Fibroblast of villous mesenchyme (primary cell): ENCODE measurements at regions not wholly inside any gene's neighbourhood (a gene's known extent, or its start where the extent isn't known, plus 50 kb on each side); places are given as distances from the start of the nearest gene placed in this dataset.

Source experiments
- DNase-seq: peaks from one replicate; pipeline ENCODE4 v3.0.0-alpha.2; 2010; ENCODE audit warnings: low read depth
- H3K4me3 ChIP-seq: 2 replicates; pipeline ENCODE4 v1.5.1; 2011; ENCODE audit warnings: low read depth, mild to moderate bottlenecking, low read length
- TF ChIP-seq, protein P1 (sequence below): IDR thresholded peaks from 2 replicates; pipeline ENCODE4 v1.5.1; 2012; ENCODE audit warnings: low read depth, mild to moderate bottlenecking, low read length; ENCODE audit not compliant: insufficient read depth

- DNase-seq: no peak
- no peak overlapping the region for H3K4me3 ChIP-seq
- TF ChIP-seq, protein P1, sequence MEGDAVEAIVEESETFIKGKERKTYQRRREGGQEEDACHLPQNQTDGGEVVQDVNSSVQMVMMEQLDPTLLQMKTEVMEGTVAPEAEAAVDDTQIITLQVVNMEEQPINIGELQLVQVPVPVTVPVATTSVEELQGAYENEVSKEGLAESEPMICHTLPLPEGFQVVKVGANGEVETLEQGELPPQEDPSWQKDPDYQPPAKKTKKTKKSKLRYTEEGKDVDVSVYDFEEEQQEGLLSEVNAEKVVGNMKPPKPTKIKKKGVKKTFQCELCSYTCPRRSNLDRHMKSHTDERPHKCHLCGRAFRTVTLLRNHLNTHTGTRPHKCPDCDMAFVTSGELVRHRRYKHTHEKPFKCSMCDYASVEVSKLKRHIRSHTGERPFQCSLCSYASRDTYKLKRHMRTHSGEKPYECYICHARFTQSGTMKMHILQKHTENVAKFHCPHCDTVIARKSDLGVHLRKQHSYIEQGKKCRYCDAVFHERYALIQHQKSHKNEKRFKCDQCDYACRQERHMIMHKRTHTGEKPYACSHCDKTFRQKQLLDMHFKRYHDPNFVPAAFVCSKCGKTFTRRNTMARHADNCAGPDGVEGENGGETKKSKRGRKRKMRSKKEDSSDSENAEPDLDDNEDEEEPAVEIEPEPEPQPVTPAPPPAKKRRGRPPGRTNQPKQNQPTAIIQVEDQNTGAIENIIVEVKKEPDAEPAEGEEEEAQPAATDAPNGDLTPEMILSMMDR: no peak
Measured at GRCh38 chr9:80383331-80383730, 811.6 kb downstream of the TLE4 start.

GRCh38 chr9:80382211-80382891 lies 810.6 kb downstream of the TLE4 start:
- DNase-seq: no peak
- no peak overlapping the region for H3K4me3 ChIP-seq
- TF ChIP-seq, protein P1: no peak

DNA sequence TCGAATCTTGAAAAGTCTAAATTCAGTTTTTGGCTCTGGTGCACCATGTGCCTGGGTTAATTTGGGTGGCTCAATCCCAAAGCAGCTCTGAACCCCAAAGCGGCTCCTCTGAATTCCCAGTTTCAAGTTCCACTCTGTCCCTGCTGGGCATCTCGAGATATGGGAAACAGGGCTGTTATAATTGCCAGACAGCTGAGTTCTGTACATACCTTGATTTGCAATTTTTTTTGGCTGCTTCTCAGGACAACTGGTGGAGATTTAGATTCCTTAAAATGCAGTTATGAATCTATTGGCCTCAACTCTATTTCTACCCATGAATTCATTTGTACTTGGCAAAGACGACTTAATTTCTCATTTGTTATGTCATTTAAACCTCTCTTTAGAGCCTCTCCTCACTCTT lies 808.5 kb downstream of the TLE4 start:
- no peak for DNase-seq
- H3K4me3 ChIP-seq: no peak overlapping the region
- TF ChIP-seq, protein P1: no peak

DNA sequence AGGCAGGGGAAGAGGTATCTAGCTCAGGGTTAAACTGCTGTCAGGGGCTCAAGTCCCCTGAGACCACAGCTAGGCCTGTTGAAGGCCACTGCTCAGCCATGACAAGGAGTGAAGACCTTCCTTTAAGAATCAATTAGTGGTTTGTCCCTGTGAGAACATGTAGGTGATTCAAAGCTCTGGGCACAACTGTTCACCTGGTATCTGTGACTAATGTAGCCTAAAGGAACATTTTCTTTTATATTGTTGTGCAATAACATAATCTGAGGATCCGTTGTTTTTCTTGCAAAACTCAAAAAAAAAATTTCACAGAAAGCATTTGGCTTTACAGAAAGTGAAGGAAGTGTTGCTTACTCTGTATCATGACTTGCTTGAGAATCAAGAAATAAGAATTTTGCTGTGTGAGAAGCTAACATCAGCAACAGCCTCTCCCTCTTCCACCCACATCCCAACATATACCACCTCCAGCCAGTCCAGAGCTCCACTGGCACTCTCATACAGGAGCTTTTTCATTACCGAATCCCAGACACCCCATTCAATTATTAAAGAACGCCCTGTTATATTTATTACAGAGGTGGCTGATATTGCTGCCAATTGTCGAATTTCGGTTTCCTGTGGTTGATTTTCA lies 807.0 kb downstream of the TLE4 start:
- TF ChIP-seq, protein P1: no peak
- H3K4me3 ChIP-seq: no peak overlapping the region
- DNase-seq: no peak

- no peak overlapping the region for H3K4me3 ChIP-seq
- TF ChIP-seq, protein P1: no peak
- no peak for DNase-seq
Measured at GRCh38 chr9:80376180-80376579, 804.4 kb downstream of the TLE4 start.

DNA sequence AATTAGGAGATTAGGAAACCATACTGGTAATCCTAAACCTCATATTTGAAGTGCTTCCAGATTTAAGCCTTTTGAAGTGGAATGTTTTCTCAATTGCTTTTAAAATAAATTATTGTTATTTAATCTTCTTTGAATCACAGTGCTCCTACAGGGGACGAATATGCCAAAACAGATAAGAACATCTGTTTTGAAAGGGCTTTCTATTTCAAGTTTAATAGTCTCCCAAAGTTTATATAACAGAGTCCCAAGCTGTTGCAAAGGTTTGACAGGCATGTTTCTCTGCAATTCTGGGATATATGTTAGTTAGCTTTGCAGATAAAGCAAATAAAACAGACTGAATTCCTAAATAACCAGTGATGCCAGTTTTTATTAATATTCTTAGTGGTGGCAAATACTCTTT lies 803.7 kb downstream of the TLE4 start:
- no peak overlapping the region for H3K4me3 ChIP-seq
- no peak for DNase-seq
- TF ChIP-seq, protein P1: no peak
